ENCODE measurements at regions not wholly inside any gene's neighbourhood (a gene's known extent, or its start where the extent isn't known, plus 50 kb on each side); places are given as distances from the start of the nearest gene placed in this dataset.

DNA sequence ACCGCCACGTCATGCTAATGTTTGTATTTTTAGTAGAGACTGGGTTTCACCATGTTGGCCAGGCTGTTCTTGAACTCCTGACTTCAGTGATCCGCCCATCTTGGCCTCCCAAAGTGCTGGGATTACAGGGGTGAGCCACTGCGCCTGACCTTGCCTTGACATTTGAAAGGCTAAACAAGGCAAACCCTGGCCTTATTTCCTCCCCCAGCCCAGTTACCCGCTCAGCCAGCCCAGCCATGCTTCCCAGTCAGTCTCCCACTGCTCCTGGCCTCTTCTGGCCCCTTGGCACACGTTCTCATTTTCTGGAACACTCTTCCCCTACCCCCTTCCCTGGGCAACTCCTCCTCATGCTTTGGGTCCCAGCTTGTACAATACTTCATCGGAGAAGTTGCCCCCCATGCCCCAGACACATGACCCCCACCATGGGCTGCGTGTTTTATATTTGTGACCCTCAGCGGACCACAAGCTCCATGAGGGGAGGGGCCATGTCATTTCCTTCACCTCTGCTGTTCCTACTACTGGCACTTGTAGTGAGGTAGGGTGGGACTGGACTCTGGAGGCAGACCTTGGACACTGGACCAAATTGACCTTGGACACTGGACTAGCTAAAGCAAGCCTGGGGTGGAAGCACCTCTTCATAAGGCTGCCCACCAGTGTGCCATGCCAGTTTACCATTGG, 94.4 kb upstream of the IER5L start:
- no peak for DNase-seq (ENCODE audit: low read depth, low spot score)

DNA sequence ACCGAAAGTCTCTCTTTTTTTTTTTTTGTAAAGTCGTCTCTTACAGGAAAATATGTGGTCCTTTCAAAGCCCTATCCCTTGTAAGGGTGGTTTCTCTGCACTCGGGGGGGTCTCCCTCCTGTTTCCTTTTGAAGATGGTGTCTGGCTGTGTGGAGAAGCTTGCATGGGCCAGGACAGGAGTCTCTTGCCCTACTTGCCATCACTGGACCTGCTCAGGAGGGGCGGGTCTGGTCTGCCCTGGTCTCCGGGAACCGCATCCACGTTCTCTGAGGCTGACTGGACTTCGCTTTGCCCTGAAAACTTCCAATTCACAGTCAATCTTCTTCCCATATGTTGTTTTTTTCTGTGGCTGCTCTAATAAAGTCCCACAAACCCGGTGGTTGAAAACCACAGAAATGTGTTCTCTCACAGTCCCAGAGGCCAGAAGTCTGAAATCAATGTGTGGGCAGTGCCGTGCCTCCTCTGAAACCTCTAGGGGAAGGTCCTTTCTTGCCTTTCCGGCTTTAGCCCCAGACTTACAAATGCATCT, 92.9 kb upstream of the IER5L start:
- no peak for DNase-seq (ENCODE audit: low read depth, low spot score)

DNA sequence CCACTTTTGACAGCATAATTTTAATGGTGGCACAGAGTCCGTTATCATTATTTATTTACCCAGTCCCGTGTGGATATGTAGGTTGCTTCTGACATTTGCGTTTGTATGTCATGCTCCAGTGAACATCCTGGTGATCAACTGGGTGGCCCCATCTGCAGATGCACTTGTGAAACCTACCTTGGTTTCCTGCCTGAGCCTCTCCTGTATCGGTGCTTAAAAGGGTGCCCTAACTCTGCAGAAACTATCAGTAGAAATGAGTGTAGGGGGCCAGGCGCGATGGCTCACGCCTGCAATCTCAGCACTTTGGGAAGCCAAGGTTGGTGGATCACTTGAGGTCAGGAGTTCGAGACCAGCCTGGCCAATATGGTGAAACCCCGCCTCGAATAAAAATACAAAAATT, 92.1 kb upstream of the IER5L start:
- DNase-seq (ENCODE audit: low read depth, low spot score), result no peak

DNA sequence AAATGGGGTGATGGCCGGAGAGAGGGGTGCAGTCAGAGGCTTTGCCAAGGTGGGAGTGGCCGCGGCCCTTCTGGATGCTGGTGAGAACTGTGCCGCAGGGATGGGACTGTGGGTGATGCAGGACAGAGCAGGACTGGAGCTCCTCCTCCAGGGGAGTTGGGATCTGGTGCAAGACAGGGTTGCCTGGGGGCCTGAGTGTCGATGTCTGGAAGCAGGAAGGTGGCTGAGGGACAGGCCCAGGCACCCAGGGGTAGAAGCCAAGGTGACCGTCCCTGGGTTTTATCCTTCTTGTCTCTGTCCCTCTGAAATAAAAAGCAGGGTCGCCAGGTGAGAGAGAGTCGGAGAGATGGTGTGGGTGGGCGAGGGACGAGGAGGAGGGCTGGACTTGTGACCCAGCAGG, 89.1 kb upstream of the IER5L start:
- no peak for DNase-seq (ENCODE audit: low read depth, low spot score)

DNA sequence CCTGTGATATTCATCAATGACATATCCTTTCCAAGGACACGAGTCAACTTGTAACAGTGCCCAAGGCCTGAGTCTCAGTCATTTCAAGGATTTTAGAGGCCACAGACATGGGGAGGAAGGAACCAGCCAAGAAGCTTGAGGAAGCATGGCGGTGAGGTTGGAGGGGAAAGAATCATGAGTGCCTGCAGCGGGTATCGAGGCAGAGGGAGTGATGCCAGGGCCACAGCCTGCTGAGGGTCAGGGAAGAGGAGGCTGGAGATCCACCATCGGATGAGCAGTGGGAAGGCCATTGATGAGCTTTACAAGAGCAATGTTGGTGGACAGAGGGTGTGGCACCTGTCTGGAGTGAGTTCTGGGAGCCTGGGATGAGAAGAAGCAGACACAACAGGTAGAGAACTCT, 88.5 kb upstream of the IER5L start:
- no peak for DNase-seq (ENCODE audit: low read depth, low spot score)

DNA sequence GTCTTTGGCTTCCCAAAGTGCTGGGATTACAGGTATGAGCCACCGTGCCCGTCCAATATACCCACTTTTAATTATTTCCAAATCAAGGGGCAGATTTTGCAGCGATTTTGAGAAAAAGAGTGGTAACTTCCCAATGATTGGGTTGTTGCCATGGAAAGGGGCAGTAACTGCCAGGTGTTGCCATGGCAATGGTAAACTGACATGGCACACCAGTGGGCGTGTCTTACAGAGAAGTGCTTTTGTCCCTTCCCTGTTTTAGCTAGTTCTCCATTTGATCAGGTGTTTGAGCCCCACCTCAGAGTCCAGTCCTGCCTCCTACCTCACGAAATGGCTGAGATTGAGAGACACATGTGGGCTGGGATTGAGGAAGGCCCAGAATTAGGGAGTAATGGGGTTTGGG, 86.3 kb upstream of the IER5L start:
- DNase-seq (ENCODE audit: low read depth, low spot score), result no peak

DNA sequence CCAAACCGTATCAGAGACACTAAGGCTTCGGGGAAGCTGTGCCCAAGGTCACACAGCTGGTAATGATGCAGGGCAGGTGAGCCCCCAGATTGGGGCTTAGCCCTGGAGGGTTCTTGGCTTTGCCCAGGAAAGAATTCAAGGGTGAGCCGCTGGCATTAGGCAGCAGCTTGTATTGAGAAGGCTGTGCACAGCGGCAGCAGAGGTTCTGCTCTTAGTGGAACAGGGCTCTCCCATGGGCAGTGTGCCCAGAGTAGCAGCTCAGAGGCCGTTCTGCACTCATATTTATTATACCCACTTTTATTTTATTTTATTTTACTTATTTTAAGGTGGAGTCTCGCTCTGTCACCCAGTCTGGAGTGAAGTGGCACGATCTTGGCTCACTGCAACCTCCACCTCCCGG, 85.8 kb upstream of the IER5L start:
- DNase-seq (ENCODE audit: low read depth, low spot score), result no peak

DNA sequence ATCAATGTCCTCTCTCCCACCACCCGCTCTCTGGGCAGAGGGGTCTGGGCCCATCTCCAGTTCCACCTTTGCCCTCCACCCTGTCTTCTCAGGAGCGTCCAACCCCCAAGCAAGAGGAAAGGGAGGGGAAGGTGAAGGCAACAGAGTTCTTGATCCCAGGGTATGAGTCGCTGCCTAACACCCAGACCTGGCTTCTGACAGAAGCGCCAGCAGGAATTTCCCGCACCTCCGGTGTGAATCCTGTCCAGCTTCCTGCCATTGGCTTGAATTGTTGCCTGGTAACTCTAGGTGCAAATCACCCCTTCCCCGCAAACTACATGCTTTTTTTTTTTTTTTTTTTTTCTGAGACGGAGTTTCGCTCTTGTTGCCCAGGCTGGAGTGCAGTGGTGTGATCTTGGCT, 84.2 kb upstream of the IER5L start:
- DNase-seq (ENCODE audit: low read depth, low spot score), result no peak

DNA sequence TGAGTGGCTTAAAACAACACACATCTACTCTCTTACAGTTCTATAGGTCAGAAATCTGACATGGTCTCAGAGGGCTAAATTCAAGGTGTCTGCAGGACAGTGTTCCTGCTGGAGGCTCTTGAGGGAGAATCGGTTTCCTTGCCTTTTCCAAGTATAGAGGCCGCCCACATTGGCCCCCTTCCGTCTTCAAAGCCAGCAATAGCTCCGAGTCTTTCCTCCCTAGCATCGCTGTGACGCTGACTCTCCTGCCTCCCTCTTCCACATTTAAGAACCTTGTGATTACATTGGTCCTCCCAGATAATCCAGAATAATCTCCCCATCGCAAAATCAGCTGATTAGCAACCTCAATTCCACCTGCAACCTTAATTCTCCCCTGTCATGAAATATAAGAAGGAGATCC, 81.3 kb upstream of the IER5L start:
- DNase-seq (ENCODE audit: low read depth, low spot score), result no peak

DNA sequence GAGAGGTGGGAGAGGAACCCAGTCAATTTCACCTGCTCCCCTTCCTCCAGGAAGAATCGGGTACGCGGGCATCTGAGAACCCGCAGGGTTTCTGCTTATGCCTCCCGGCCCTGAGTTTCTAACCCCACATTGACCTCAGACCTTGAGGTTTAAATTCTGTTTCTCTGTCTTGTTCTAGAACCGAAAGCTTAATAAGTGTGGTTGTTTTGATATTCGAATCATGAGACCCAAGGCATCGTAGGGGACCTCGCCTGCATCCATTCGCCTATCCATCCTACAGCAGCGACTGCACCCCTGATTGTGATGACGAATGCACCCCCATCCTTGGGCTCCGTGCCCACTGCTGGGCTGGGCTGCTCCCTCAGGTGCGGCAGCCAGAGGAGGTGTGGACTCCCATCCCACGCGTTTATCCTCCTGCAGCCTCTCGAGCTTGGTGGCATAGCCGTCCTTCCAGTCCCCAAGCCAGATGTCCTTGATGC, 80.8 kb upstream of the IER5L start:
- no peak for DNase-seq (ENCODE audit: low read depth, low spot score)

DNA sequence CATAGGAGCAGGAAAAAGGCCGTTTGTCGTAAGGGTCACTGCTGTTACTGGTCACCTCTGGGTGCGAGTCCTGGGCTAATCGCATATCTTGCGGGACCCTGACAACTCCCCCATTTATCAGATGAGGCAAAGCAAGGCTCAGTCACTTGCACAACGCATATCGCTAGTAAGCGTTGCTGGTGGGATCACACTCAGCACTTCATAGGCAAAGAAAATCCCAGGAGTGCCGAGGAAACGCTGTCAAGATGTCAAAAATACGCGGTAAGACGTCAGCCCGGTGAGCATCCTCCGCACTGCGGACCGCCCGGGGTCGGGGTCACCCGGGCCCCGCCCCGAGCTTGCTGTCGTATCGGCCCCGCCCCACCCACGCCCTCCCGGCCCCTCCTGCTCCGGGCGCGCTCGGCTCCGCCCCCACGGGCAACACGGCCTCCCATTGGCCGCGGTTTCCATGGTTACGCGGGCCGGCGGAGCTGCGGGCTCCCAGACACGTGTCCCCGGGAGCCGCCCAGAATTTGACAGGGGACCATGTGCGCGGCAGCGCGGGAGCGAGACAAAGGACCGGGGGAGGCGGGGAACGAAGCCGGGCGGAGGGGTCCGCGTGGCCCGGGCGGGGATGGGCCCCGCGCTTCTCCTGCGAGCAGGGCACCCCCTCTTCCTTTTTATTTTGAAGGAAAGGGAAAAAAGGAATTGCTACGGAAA, 80.2 kb upstream of the IER5L start:
- DNase-seq (ENCODE audit: low read depth, low spot score), result no peak

DNA sequence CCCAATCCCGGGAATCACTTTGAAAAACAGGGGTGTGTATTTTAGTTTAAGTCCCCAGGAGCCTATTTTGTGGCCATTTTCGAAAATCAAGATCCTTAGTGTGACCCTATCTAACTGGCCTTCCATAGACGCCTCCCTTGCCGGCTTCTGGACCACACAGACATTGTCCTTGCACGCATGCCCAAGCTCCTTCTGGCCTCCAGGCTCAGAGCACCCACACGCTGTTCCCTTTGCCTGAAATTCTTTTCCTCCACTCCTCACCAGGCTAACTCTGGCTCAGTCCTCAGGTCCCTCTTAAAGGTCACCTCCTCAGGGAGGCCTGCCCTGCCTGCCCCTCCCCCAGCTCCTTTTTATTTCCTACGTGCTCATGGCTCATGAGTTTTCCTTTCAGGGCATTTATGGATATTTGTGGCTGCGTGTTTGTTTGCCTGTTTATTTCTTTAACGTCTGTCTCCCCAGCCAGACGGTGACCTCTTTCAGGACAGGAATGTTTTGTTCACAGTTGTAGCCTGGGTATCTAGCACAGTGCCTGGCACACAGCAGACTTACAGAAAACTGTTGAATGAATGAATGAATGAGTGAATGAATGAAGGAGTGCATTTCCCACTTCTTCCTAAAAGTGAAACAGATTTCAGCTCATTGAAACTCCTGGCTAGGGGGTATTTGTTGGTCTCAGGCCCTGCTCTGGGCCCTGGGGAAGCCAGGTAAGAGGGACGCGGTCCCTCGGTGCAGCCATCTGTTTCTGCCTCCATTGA, 79.1 kb upstream of the IER5L start:
- DNase-seq (ENCODE audit: low read depth, low spot score), result no peak

DNA sequence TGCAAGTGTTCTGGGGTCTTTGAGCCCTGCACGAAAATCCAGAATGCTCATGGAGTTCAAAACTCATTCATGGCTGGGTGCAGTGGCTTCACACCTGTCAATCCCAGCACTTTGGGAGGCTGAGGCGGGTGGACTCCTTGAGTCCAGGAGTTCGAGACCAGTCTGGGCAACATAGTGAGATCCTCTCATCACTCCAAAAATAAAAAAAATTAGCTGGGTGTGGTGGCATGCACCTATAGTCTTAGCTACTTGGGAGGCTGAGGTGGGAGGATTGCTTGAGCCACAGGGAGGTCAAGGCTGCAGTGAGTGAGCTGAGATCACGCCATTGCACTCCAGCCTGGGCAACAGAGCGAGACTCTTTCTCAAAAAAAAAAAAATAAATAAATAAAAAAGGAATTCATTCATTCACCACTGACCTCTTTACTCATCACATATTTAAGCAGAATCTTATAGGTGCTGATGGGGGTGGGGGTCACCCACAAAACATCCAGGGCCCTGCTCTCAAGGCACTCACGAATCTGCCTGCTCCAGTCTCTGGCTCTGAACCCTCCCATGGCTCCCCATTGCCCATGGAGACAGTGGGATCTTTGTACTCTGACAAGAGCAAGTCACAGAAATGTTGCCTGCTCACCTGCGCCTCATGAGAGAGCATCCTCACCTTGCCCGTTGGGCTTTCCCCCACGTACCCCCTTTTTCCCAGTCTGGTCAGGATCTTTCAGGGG, 76.7 kb upstream of the IER5L start:
- DNase-seq (ENCODE audit: low read depth, low spot score), result no peak

DNA sequence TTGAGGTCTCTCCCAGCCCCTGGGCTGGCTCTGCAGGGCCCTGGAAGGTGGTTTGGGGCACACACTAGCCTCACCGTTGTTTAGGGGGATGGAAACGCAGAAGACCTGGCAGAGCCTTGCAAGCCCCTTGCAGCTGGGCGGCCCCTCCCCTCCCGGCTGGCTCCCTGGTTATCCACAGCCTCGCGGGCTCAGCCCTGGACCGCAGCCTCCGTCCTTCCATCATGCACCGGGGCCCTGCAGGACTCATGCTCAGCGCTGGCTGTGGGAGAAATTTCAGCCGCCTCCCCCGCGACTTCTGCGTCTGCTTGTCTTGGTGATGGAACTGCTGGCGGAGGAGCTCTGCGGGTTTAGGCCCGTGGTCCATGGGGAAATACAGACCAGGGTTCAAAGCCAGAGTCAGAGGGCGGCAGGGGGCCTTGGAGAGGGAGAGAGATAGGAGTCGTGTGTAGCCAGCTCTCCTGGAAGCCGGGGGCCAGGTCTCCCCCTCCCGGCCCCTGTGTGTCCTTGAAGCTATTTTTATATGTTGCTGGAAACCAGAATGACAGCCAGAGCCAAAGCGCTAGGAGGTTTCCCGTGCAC, 75.8 kb upstream of the IER5L start:
- no peak for DNase-seq (ENCODE audit: low read depth, low spot score)

DNA sequence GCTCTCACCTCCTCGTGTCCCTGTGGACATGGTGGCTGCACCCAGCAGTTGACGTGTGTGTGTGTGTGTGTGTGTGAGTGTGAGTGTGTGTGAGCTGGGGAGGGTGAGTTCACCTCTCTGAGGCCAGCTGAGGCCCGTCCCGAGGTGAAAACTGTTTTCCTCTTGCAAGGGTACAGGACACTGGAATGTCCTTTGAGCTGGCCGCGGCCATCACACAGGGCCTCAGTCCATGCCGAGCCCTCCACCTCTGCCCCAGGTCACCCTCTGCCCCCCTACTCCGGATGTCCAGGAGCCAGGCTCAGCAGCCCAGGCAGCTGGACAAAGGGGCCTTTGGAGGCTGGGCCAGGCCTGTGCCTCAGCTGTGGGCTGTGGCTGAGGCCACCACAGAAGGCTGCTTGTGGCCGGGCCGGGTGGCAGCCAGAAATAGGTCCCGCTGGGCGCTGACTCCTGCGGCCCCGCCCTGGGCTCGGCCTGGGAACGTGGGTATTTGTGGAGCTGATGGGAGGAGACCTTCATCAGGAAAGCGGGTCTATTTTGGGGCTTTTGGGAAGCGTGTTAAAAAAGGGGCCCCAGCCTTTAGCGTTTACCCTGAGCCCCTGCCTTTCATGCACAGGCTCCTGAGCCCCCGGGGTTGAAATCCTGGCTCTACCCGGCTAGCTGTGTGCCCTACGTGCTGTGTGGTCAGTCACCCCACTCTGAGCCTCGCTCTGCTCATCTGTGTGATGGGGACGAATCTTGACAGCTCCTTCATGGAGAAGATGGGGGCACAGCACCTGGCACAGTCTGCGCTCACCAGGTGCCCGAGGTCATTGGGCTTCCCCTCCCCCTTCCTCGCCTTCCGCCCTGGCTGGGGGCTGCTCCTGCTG, 75.1 kb upstream of the IER5L start:
- DNase-seq (ENCODE audit: low read depth, low spot score), result no peak

DNA sequence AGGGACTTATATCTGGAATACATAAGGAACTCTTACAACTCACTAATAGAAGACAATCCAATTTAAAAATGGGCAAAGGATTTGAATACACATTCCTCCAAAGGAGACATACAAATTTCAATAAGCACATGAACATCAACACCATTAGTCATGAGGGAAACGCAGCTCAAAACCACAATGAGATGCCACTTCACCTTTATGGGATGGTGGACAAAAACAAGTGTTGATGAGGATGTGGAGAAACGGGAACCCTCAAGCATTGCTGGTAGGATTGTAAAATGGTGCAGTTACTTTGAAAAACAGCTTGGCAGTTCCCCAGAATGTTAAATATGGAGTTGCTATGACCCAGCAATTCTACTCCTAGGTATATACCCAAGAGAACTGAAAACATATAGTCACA, 72.7 kb upstream of the IER5L start:
- no peak for DNase-seq (ENCODE audit: low read depth, low spot score)

DNA sequence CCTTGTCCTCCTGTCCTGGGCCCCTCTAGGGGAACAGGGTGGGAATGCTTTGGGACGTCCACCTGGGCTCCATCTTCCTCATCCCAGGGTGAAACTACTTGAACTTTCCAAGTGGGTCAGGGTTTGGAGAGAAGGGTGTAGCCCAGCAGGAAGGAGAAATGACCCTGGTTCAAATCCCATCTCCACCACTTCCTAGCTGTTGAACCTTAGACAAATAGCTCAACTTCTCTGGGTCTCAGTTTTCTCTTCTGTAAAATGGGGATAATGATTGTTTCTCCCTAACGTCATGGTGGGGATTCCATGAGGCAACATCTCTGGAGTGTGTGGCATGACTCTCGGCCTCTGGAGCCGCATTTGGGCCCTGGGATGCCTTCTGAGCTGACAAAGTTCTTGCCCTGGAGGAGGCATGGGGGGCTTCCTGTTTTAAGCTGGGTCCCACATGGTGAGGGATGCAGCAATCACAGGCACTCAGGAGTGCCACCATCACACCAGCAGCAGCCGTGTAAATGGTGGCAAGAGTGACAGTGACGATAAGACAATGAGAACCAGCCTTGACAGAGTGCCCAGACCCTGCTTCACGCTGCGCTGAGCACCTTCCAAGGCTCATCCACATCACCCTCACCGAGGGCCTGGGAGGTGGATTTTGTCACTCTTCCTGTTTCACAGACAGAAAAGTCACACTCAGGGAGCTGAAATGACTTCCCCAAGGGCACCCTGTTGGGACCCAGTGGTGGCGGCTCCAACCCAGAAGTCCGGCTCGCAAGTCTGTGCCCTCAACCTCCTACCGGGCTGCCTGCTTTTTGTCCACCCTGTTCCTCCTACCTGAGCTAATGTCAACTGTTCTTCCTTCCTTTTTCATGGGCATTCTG, 69.5 kb upstream of the IER5L start:
- DNase-seq (ENCODE audit: low read depth, low spot score), result no peak

DNA sequence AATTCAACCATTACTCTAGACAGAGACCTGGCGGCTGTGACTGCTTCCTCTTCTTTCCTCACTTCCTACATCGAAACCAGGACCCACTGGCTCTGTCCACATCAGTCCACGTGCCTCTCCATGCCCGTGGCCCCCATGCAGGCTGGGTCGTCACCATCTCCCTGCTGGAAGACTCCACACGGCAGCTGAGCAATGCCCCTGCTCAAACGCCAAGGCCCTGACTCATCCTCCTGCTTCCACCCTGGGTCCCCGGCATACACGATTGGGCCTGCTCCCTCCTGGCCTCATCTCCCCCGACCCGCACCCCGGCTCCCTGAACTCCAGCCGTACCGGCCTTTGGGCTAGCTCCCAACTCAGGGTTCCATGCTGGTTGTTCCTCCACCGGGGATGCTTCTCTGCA, 67.2 kb upstream of the IER5L start:
- DNase-seq (ENCODE audit: low read depth, low spot score), result no peak

DNA sequence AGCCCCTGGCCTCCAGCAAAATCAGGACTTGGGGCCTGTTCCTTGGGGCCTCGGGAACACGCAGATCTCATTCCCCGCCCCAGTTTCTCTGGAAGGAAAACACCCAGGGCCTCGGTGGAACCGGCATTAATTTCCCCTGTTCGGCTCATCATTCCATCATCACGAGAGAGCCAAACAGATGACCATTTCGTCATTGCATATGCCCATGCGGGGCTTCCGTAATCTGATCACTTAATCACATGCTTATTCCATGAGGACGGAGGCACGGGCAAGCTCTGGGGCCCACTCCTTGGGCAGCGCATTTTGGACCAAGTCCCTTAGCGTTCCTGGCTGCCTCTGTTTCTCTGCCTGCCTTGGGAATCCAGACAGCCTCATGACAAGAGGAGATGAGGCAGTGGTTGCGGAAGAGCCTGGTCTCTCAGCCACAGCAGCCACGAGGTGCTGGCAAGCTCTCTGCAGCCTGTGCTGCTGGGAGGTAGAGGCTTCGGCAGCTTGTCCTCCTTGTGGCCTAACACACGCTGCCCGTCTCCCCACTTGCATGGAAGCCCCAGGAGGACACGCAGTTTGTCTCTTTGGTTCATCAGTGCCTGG, 65.0 kb upstream of the IER5L start:
- DNase-seq (ENCODE audit: low read depth, low spot score), result no peak

Measured in pulmonary artery endothelial cell (primary cell).